ENCODE measurements at regions not wholly inside any gene's neighbourhood (a gene's known extent, or its start where the extent isn't known, plus 50 kb on each side); places are given as distances from the start of the nearest gene placed in this dataset.

- no peak overlapping the region for H3K27ac Mint-ChIP-seq (ENCODE audit: unreplicated experiment)
- BruUV-seq (replicated peaks) = no TSS peak
- TF ChIP-seq CTCF (IDR thresholded peaks at IDR 0.05; ENCODE audit: unreplicated experiment) = no peak
- no peaks in the 10 kb centered on the region for H3K27me3 Mint-ChIP-seq (ENCODE audit: unreplicated experiment)
- intact Hi-C loops (cut with micrococcal nuclease; ENCODE audit: unreplicated experiment) = no loop called here
- no peak overlapping the region for H3K4me3 Mint-ChIP-seq (ENCODE audit: low read depth, unreplicated experiment)
- CTCF ChIA-PET = no interaction called here
- H3K36me3 Mint-ChIP-seq (ENCODE audit: insufficient read depth, unreplicated experiment) = no peaks in the 10 kb centered on the region
- no peak for DNase-seq
- peaks cover 11% of the 10 kb centered on the region for H3K9me3 Mint-ChIP-seq (ENCODE audit: low read depth, unreplicated experiment)
- no peaks in the 10 kb centered on the region for H3K4me1 Mint-ChIP-seq (ENCODE audit: low read depth, unreplicated experiment)
Observed at GRCh38 chr3:6255229-6255628, 605.7 kb upstream of the GRM7 start.

GRCh38 chr3:6260551-6261191, 600.2 kb upstream of the GRM7 start:
- BruUV-seq (replicated peaks) = no TSS peak
- Mint-ChIP-seq H3K9me3 (ENCODE audit: low read depth, unreplicated experiment) (peaks cover 3% of the 10 kb centered on the region), H3K4me1 (ENCODE audit: low read depth, unreplicated experiment) (no peaks in the 10 kb centered on the region), H3K36me3 (ENCODE audit: insufficient read depth, unreplicated experiment) (no peaks in the 10 kb centered on the region), H3K4me3 (ENCODE audit: low read depth, unreplicated experiment) (no peak overlapping the region), H3K27ac (ENCODE audit: unreplicated experiment) (no peak overlapping the region), H3K27me3 (ENCODE audit: unreplicated experiment) (no peaks in the 10 kb centered on the region)
- no peak for DNase-seq
- TF ChIP-seq CTCF (IDR thresholded peaks at IDR 0.05; ENCODE audit: unreplicated experiment) = no peak
- CTCF ChIA-PET = no interaction called here
- intact Hi-C loops (cut with micrococcal nuclease; ENCODE audit: unreplicated experiment) = no loop called here

- Mint-ChIP-seq H3K4me3 (ENCODE audit: low read depth, unreplicated experiment) (no peak overlapping the region), H3K27ac (ENCODE audit: unreplicated experiment) (no peak overlapping the region), H3K36me3 (ENCODE audit: insufficient read depth, unreplicated experiment) (no peaks in the 10 kb centered on the region), H3K9me3 (ENCODE audit: low read depth, unreplicated experiment) (peaks cover 3% of the 10 kb centered on the region), H3K27me3 (ENCODE audit: unreplicated experiment) (no peaks in the 10 kb centered on the region), H3K4me1 (ENCODE audit: low read depth, unreplicated experiment) (no peaks in the 10 kb centered on the region)
- no peak for DNase-seq
- intact Hi-C loops (cut with micrococcal nuclease; ENCODE audit: unreplicated experiment) = no loop called here
- TF ChIP-seq CTCF (IDR thresholded peaks at IDR 0.05; ENCODE audit: unreplicated experiment) = no peak
- CTCF ChIA-PET = no interaction called here
- no TSS peak for BruUV-seq (replicated peaks)
Observed at GRCh38 chr3:6262010-6262409, 598.9 kb upstream of the GRM7 start.

- Mint-ChIP-seq H3K9me3 (ENCODE audit: low read depth, unreplicated experiment) (peaks cover under 1% of the 10 kb centered on the region), H3K27me3 (ENCODE audit: unreplicated experiment) (no peaks in the 10 kb centered on the region), H3K4me3 (ENCODE audit: low read depth, unreplicated experiment) (no peak overlapping the region), H3K4me1 (ENCODE audit: low read depth, unreplicated experiment) (no peaks in the 10 kb centered on the region), H3K36me3 (ENCODE audit: insufficient read depth, unreplicated experiment) (no peaks in the 10 kb centered on the region), H3K27ac (ENCODE audit: unreplicated experiment) (no peak overlapping the region)
- no TSS peak for BruUV-seq (replicated peaks)
- CTCF ChIA-PET = no interaction called here
- intact Hi-C loops (cut with micrococcal nuclease; ENCODE audit: unreplicated experiment) = no loop called here
- no peak for TF ChIP-seq CTCF (IDR thresholded peaks at IDR 0.05; ENCODE audit: unreplicated experiment)
- DNase-seq = no peak
Observed at GRCh38 chr3:6264036-6264435, 596.9 kb upstream of the GRM7 start.

Measured in Calu3 (cell line).